Karpas-422 (cell line): ENCODE measurements at regions not wholly inside any gene's neighbourhood (a gene's known extent, or its start where the extent isn't known, plus 50 kb on each side); places are given as distances from the start of the nearest gene placed in this dataset.

Experiments
- DNase-seq: peaks from one replicate; pipeline ENCODE4 v3.0.0-alpha.2; 2015
- H2AFZ ChIP-seq: fragments of 200-600 bp; sonication (generic); 2 replicates; pipeline ENCODE4 v1.6.1; 2014; ENCODE audit warnings: antibody characterized with exemption, low read length, mixed read lengths
- H3K27ac ChIP-seq: fragments of 200-600 bp; sonication (generic); 2 replicates; pipeline ENCODE4 v1.5.1; 2014; ENCODE audit warnings: mild to moderate bottlenecking, low read length, moderate library complexity
- H3K27me3 ChIP-seq: fragments of 200-600 bp; sonication (generic); 2 replicates; pipeline ENCODE4 v1.6.1; 2014; ENCODE audit warnings: low read length, mixed read lengths
- H3K36me3 ChIP-seq: fragments of 200-600 bp; sonication (generic); 2 replicates; pipeline ENCODE4 v1.6.1; 2014; ENCODE audit warnings: low read length, mixed read lengths; ENCODE audit not compliant: insufficient read depth
- H3K4me1 ChIP-seq: fragments of 200-600 bp; sonication (generic); 2 replicates; pipeline ENCODE4 v1.6.1; 2014; ENCODE audit warnings: mild to moderate bottlenecking, low read length, mixed read lengths
- H3K4me2 ChIP-seq: fragments of 200-600 bp; sonication (generic); 2 replicates; pipeline ENCODE4 v1.6.1; 2014; ENCODE audit warnings: low read length, low read depth, mild to moderate bottlenecking; ENCODE audit not compliant: poor library complexity, severe bottlenecking
- H3K4me3 ChIP-seq: fragments of 200-600 bp; sonication (generic); 2 replicates; pipeline ENCODE4 v1.5.1; 2014; ENCODE audit warnings: mild to moderate bottlenecking, antibody characterized with exemption, low read length, mixed read lengths
- H3K79me2 ChIP-seq: fragments of 200-600 bp; sonication (generic); 2 replicates; pipeline ENCODE4 v1.6.1; 2014; ENCODE audit warnings: mild to moderate bottlenecking, low read length, mixed read lengths
- H3K9ac ChIP-seq: fragments of 200-600 bp; sonication (generic); 2 replicates; pipeline ENCODE4 v1.6.0; 2014; ENCODE audit warnings: low read length
- H3K9me2 ChIP-seq: fragments of 200-600 bp; sonication (generic), shearing (Covaris generic); replicated peaks from 2 replicates; pipeline ENCODE4 v1.6.0; 2014; ENCODE audit warnings: mild to moderate bottlenecking, low read length, moderate library complexity; ENCODE audit not compliant: insufficient read depth
- H3K9me3 ChIP-seq: fragments of 300-700, 200-600 bp; sonication (generic); 2 replicates; pipeline ENCODE4 v1.6.1; 2014; ENCODE audit warnings: low read length, mixed read lengths
- H4K20me1 ChIP-seq: fragments of 200-600 bp; sonication (generic); 2 replicates; pipeline ENCODE4 v1.6.1; 2014; ENCODE audit warnings: mild to moderate bottlenecking, antibody characterized with exemption, low read length, low read depth; ENCODE audit not compliant: insufficient read depth

DNA sequence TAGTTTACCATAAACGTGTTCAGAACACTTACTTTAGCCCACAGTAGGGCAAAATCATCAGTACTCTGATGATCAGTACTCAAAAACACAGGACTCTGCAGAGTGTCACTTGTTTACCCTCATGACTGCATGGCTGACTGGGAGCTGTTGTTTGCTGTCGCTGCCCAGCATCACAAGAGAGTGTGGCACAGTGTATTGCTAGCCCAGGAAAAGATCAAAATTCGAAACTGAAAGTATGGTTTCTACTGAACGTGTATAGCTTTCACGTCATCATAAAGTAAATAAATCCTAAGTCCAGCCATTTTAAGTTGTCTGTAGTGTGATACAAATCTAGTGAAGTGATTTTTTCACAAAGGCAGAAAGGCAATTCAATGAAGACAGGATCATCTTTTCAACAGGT is 184.6 kb downstream of the RAMP3 start:
- Histone ChIP-seq H3K79me2 (no peaks in the 10 kb centered on the region), H4K20me1 (no peaks in the 10 kb centered on the region), H2AFZ (no peak overlapping the region), H3K9me3 (no peaks in the 10 kb centered on the region), H3K9ac (no peak overlapping the region), H3K27me3 (no peaks in the 10 kb centered on the region), H3K4me1 (no peaks in the 10 kb centered on the region), H3K9me2 (no peaks in the 10 kb centered on the region), H3K27ac (no peak overlapping the region), H3K4me3 (no peak overlapping the region), H3K4me2 (no peak overlapping the region), H3K36me3 (no peaks in the 10 kb centered on the region)
- no peak for DNase-seq

DNA sequence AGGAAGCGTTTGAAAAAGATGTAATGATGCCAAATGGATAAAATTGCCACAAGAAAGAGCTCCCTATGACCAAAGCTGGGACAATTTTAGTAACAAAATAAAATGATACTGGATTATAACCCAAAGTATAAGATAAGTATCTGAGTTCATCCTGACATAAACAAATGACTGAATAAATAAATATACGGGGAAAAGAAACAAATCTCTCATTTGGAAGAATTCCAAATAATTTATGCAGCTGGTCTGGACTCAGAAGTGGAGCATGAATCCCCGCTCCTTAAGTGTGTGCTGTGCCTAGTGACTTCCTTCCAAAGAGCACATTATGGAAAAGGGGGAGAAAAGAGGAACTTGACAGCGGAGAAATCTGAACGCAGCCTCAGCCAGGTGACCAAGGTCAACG is 186.2 kb downstream of the RAMP3 start:
- Histone ChIP-seq H3K79me2 (no peaks in the 10 kb centered on the region), H3K27me3 (no peaks in the 10 kb centered on the region), H3K4me3 (no peak overlapping the region), H3K9me2 (no peaks in the 10 kb centered on the region), H3K9me3 (no peaks in the 10 kb centered on the region), H4K20me1 (no peaks in the 10 kb centered on the region), H3K27ac (no peak overlapping the region), H3K9ac (no peak overlapping the region), H3K4me2 (no peak overlapping the region), H3K4me1 (no peaks in the 10 kb centered on the region), H3K36me3 (no peaks in the 10 kb centered on the region), H2AFZ (no peak overlapping the region)
- DNase-seq, result no peak

DNA sequence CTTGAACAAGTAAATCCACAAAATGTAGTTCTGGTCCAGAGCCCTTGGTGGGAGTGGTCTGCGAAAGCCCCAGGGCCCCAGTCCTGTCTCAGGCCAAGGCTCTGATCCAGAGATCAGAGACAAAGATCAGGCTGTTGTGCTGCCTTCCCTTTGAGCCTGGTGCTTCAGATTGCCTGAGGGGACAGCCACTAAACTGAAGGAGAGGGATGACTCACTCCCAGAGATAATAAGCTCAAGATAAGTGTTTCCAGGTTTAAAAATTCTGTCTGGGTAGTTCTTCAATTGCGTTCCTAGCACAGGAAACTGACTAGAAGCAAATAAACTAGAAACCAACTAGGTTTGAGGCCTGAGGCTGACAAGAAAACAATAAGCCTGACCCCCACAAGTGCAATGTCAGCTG is 190.2 kb downstream of the RAMP3 start:
- H3K9me3 ChIP-seq, result no peaks in the 10 kb centered on the region

DNA sequence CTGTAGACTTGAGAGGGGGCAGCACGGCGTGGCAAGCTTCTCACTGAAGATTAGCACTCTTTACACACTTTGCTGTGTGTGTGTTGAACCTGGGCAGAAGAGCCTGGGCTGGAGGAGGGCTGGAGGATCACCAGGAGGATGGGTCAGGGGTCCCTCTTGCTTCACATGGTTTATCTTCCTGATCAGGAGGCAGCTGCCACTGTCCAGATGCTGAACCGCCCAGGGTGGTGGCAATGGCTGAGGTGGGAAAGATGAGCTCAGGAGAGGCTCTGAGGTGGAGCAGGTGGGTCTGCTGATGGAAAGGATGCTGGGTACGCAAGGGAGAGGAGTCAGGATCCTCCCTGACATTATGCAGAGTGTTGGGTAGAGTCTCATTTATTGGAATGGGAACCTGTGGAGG is 191.5 kb downstream of the RAMP3 start:
- no peaks in the 10 kb centered on the region for H3K4me1 ChIP-seq
- no peaks in the 10 kb centered on the region for H3K9me3 ChIP-seq
- no peaks in the 10 kb centered on the region for H3K9me2 ChIP-seq
- H3K4me3 ChIP-seq, result no peak overlapping the region
- no peak for DNase-seq
- no peak overlapping the region for H2AFZ ChIP-seq
- H3K4me2 ChIP-seq, result no peak overlapping the region
- no peaks in the 10 kb centered on the region for H3K79me2 ChIP-seq
- no peak overlapping the region for H3K9ac ChIP-seq
- no peaks in the 10 kb centered on the region for H4K20me1 ChIP-seq
- H3K27me3 ChIP-seq, result no peaks in the 10 kb centered on the region
- no peak overlapping the region for H3K27ac ChIP-seq
- H3K36me3 ChIP-seq, result no peaks in the 10 kb centered on the region

More for the DNA sequence above, 190.2 kb downstream of the RAMP3 start:
- Histone ChIP-seq H4K20me1 (no peaks in the 10 kb centered on the region), H3K9me2 (no peaks in the 10 kb centered on the region), H3K79me2 (no peaks in the 10 kb centered on the region), H3K4me1 (no peaks in the 10 kb centered on the region), H3K27me3 (no peaks in the 10 kb centered on the region), H3K4me2 (no peak overlapping the region), H3K4me3 (no peak overlapping the region), H3K36me3 (no peaks in the 10 kb centered on the region), H3K27ac (no peak overlapping the region), H2AFZ (no peak overlapping the region), H3K9ac (no peak overlapping the region)
- no peak for DNase-seq

DNA sequence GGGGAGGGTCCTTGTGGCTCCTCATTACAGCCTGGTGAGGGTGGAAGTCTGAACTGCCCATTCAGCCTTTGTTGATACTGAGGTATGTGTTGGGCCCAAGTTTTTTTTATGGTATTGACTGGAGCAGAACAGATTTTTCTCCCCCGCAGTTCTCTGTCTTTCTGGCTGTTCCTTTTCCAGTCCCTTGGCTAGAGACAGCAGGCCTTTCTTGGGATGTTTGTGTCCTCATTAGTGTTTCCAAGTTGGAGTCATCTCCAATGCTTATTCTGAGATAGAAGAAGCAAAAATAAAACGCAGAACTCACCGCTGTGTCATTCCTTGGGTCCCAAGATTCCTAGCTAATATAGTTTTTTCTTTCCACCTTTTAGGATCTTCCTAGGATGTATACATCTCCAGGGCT is 193.3 kb downstream of the RAMP3 start:
- Histone ChIP-seq H3K79me2 (no peaks in the 10 kb centered on the region), H3K4me1 (no peaks in the 10 kb centered on the region), H3K27ac (no peak overlapping the region), H3K36me3 (no peaks in the 10 kb centered on the region), H3K27me3 (no peaks in the 10 kb centered on the region), H3K9me2 (no peaks in the 10 kb centered on the region), H4K20me1 (no peaks in the 10 kb centered on the region), H2AFZ (no peak overlapping the region), H3K9me3 (no peaks in the 10 kb centered on the region), H3K9ac (no peak overlapping the region), H3K4me3 (no peak overlapping the region), H3K4me2 (no peak overlapping the region)
- DNase-seq, result no peak

DNA sequence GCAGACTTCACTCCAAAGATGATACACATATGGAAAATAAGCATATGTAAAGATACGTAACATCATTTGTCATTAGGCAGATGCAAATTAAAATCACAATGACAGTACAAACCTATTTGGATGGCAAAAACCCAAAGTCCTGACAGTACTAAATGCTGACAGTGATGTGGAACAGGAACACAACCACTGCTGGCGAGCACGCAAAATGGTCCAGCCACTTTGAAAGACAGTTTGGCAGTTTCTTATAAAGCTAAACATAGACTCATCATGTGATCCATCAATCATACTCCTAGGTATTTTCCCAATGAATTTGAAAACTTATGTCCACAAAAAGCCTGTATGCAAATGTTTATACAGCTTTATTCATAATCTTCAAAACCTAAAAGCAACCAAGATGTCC is 200.7 kb downstream of the RAMP3 start:
- Histone ChIP-seq H3K9me2 (no peaks in the 10 kb centered on the region), H3K9me3 (no peaks in the 10 kb centered on the region), H3K9ac (no peak overlapping the region), H3K4me1 (no peaks in the 10 kb centered on the region), H3K27me3 (no peaks in the 10 kb centered on the region), H3K27ac (no peak overlapping the region), H3K36me3 (no peaks in the 10 kb centered on the region), H2AFZ (no peak overlapping the region), H3K4me3 (no peak overlapping the region), H3K4me2 (no peak overlapping the region), H4K20me1 (no peaks in the 10 kb centered on the region), H3K79me2 (no peaks in the 10 kb centered on the region)
- no peak for DNase-seq

DNA sequence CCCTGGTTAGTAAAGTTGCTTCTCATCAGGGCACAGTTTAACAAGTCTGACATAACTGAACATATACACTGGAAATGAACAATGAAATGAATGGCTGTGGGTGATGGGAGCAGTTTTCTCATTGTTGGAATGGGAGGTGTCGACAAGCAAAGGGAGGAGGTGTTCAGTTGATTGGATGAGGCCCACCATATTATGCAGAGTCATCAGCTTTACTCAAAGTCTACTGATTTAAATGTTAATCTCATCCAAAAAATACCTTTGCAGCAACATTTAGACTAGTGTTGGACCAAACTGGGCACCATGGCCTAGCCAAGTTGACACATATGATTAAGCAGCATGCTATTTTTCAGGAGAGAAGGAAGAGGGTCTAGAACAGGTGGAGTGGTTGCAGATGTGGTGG is 201.7 kb downstream of the RAMP3 start:
- Histone ChIP-seq H3K27ac (no peak overlapping the region), H3K36me3 (no peaks in the 10 kb centered on the region), H3K9me2 (no peaks in the 10 kb centered on the region), H3K9me3 (no peaks in the 10 kb centered on the region), H2AFZ (no peak overlapping the region), H3K79me2 (no peaks in the 10 kb centered on the region), H3K9ac (no peak overlapping the region), H3K4me3 (no peak overlapping the region), H3K4me2 (no peak overlapping the region), H3K4me1 (no peaks in the 10 kb centered on the region), H3K27me3 (no peaks in the 10 kb centered on the region), H4K20me1 (no peaks in the 10 kb centered on the region)
- DNase-seq, result no peak

DNA sequence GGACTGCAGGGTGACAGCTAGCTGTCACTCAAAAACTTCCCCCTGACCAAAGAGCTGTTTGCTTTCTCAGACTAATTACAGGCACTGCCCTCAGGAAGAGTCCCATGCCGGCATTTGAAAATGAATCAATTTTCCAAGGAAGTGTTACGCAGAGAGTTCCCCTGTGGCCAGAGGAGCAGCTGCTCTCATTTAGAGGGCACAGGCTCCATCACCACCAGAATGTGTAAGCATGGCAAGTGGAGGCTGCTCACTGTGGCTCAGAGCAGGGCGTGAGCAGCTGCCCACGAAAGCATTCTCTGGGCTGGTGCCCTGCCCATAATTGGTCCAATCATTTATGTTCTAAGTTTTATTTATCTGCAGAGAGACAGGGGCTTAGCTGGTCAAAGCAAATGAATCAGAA is 202.2 kb downstream of the RAMP3 start:
- H3K4me2 ChIP-seq, result no peak overlapping the region
- H3K27me3 ChIP-seq, result no peaks in the 10 kb centered on the region
- no peak overlapping the region for H2AFZ ChIP-seq
- no peaks in the 10 kb centered on the region for H3K79me2 ChIP-seq
- no peaks in the 10 kb centered on the region for H3K9me2 ChIP-seq
- no peak overlapping the region for H3K4me3 ChIP-seq
- no peaks in the 10 kb centered on the region for H3K9me3 ChIP-seq
- H3K4me1 ChIP-seq, result no peaks in the 10 kb centered on the region
- H3K9ac ChIP-seq, result no peak overlapping the region
- H3K27ac ChIP-seq, result no peak overlapping the region
- no peak for DNase-seq
- no peaks in the 10 kb centered on the region for H4K20me1 ChIP-seq
- no peaks in the 10 kb centered on the region for H3K36me3 ChIP-seq

DNA sequence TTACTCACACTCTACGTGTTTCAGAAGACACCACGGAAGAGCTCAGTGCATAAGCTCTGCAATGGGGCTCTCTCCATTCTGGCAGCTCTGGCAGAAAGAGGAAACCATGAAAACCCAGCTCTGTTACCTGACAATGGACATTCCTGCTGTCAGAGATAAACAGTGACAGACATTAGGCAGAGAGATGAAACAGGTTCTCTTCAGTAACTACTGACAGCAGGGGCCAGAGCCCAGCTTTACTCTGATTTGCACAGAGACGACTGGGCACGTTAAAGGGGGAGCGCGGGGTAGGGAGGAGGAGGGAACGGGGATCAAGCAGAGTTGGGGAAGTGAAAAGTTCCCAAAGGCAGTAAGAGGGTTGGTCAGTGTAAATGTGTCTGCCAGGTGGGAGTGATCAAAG is 206.1 kb downstream of the RAMP3 start:
- no peaks in the 10 kb centered on the region for H3K27me3 ChIP-seq

More for the DNA sequence above, 206.1 kb downstream of the RAMP3 start:
- Histone ChIP-seq H3K4me2 (no peak overlapping the region), H3K36me3 (no peaks in the 10 kb centered on the region), H3K9me2 (no peaks in the 10 kb centered on the region), H3K4me1 (no peaks in the 10 kb centered on the region; the same call in 1 of the 2 replicates), H4K20me1 (no peaks in the 10 kb centered on the region), H3K79me2 (no peaks in the 10 kb centered on the region), H3K9me3 (no peaks in the 10 kb centered on the region), H3K9ac (no peak overlapping the region), H2AFZ (no peak overlapping the region), H3K4me3 (no peak overlapping the region), H3K27ac (no peak overlapping the region)
- DNase-seq, result no peak
